ENCODE measurements at regions not wholly inside any gene's neighbourhood (a gene's known extent, or its start where the extent isn't known, plus 50 kb on each side); places are given as distances from the start of the nearest gene placed in this dataset.

GRCh38 chr2:12928197-12928774 is 211.6 kb downstream of the TRIB2 start:
- no peak for DNase-seq (ENCODE audit: low read depth in 2 of 3, low spot score in 2 of 3)

- DNase-seq (ENCODE audit: low read depth in 2 of 3, low spot score in 2 of 3) = no peak
Measured at GRCh38 chr2:12928775-12929401, 212.2 kb downstream of the TRIB2 start.

DNA sequence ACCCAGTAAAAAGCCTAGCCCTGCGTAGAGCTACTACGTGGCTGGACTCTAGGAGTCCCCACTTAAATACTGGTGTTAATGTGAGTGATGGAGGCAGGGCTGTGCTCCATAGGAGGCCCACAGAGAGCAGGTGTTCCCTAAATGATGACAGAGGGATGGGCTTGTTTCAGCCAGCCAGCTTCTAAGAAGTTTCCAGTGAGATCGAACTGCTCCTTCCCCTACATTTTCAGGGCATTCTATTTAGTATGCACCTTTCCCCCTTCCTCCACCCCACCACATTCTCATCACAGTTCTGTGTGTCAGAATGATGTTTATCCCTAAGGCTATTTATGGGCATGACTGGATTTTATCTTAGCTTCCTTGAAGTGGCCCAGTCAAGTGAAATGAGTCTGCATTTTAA is 213.0 kb downstream of the TRIB2 start:
- no peak for DNase-seq (ENCODE audit: low read depth in 2 of 3, low spot score in 2 of 3)

DNA sequence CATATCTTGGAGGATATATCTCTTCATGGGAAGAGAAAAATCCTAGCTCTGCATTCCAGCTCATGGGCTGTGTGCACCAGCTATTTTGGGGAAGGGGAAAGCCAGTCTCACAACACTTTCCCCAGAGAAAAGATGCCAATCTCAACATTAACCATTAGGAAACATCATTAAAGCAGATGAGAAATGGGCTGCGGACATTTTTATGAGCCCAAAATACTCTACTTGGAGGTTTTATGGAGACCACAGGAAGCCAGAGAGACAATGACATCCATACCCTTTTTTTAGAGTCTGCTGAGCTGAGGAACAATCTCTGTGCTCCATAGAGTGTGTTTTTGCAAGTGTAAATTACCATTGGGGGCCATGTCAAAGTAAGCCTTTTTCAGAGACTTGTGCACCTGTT is 213.7 kb downstream of the TRIB2 start:
- DNase-seq (ENCODE audit: low read depth in 2 of 3, low spot score in 2 of 3) = no peak

DNA sequence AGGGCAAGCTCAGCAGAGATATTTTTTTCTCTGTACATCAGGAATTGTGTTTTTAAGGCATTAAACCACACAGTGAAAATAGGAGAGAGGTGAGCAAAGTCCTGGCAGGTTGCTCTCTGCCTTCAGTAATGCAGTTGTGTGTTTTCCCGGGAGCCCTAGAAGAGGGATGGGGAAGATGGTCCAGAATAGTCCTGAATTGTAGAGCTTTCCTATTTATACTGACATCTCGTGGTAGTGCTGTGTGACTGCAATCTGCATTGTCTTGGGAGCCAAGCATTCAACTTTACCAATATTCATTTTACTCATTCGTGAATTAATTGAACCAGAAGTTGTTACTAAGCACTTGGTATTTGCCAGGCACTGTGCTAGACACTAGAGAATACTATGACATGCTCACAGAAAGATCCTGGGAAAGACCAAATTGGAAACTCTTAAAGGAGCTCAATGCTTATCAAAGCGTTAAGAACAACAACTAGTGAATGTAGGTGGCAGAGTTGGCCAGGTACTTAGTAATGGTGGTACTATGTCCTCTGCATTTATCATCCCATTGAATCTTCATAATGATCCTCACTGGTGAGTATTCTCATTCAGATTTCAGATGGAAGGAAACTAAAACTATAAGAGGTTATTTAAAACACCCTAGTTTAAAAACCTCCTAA is 214.6 kb downstream of the TRIB2 start:
- DNase-seq (ENCODE audit: low read depth in 2 of 3, low spot score in 2 of 3) = no peak

DNA sequence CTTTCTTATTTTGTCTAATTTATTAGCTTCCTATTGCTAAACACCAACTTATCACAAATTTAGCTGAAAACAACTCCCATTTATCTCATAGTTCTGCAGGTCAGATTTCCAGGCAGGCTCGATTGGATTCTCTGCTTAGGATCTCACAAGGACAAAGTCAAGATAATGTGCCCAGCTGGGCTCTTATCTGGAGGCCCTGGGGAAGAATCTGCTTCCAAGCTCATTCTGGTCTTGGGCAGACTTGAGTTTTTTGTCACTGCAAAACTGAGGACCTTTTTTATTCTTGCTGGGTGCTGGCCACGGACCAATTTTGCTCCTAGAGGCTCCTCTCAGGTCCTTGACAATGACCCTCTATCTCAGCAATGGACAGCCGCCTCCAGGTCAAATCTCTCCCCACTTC is 215.5 kb downstream of the TRIB2 start:
- DNase-seq (ENCODE audit: low read depth in 2 of 3, low spot score in 2 of 3) = no peak

- no peak for DNase-seq (ENCODE audit: low read depth in 2 of 3, low spot score in 2 of 3)
Measured at GRCh38 chr2:12934146-12934756, 217.5 kb downstream of the TRIB2 start.

DNA sequence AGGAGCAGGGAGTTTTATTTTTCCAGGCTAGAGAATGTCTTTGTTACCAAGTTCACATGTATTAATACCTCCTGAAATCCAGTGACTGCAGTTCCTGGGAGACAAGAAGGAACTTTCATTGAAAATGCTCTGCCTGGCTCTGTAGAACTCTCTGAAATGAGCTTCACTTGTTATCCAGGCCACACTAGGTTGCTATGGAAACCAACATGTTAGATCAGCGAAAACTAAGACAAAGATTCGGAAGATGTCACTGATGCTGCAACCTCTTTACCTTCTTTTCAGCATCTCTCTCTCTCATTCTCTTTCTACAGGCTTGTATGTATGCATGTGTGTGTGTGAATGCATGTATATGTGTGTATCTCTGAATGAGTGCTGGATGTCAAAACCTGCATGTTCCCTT is 218.5 kb downstream of the TRIB2 start:
- DNase-seq (ENCODE audit: low read depth in 2 of 3, low spot score in 2 of 3) = no peak

DNA sequence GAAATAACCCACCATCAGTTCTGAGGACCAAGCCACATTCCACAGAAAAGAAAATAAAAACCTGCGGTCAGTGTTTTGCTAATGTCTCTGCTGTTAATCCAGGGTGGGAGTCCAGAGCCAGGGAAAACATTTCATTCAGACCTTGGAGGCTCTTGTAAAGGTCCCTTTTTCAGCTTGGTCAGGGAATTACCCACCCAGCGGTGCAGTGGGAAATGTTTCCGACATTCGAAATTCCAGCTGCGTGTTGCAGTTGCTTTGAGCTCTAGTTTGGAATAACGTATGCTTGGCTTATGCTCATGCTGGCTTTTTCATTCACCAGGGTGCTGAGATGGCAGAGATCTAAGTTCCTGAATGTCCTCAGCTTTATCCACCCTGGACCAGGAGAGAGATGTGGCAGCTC is 219.1 kb downstream of the TRIB2 start:
- no peak for DNase-seq (ENCODE audit: low read depth in 2 of 3, low spot score in 2 of 3)

DNA sequence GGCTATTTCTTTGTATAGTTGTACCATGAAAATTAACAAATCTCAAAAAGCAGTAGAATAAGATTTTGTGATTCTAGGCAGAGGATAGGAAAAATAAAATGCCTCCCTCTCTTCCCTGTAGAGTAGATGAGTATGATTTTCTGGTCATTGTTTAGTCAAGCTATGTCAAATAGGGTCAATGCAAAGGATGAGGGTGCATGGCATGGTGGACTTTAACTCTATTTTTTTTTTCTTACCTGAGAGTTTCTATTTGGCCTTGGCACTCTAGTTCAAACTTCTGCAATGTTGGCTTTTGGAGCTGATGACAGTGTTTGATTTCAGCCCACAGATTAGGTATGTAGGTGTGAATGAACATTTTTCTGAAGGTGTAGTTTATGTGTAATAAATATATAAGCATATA is 224.5 kb downstream of the TRIB2 start:
- no peak for DNase-seq (ENCODE audit: low read depth in 2 of 3, low spot score in 2 of 3)

DNA sequence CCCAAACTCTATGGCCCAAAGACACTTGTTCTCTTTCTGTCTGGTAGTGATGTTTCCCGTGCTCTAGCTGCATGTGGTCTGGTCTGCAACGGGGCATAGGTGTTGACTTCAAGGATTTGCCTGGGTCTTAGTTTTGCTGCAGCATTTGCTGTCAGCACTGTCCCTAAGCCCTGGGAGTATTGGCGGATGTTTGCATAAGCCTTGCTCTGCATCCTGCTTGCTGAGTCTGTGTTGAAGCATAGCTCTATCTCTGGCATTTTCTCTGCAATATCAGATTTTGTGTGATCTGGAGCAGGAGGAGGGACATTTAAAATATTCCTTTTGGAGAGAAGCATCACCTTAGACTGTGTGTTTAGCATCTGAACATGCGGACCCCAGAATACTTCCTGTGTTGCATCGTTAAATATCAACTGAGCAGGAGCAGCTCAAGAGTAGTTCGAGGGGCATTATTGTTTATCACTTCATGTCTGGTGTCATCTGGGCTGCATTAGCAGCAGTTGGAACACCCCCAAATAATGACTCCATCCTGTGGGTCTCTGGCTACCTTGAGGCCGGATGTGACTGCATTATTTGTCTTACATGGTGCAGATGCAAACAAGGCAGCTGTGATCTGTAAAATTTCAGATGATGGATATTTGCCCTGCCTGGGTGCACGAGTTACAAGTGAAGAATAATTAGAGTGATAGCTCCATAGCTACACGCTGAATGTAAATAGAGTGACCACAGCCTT is 231.7 kb downstream of the TRIB2 start:
- DNase-seq (ENCODE audit: low read depth in 2 of 3, low spot score in 2 of 3) = no peak

DNA sequence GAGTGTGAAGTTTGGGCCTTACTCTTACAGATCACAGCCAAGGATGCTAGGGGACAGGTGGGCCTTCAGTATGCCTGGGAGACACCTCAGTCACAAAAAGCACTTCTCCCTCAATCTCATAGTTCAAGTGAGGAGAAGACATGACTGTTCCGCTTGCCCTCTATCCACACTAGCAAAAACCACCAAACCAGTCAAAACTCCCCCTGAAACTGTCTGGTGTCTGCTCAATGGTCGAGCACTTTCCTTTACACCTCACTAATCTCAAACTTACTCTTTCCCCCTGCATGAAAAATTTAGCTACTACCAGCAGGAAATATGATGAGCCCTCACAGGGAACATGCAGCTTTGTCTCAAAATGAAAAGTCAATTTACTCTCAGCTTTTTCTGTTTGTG is 232.2 kb downstream of the TRIB2 start:
- no peak for DNase-seq (ENCODE audit: low read depth in 2 of 3, low spot score in 2 of 3)

DNA sequence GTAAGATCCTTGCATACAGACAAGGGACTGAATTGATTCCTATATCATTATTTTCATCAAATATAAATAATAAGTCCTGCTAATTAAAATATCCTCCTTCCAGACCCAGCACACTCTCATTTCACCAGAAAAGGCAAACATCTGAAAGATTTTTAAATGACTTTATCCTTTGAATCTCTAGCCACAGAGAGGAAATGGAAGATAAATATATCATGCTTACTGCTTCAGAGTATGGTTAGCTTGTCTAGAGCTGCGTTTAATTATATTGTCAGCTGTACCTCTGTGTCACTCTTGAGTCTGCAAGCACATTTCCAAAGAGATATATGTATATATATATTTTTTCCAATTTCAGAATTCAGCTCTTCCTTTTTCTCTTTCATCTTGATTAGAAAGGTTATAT is 232.7 kb downstream of the TRIB2 start:
- no peak for DNase-seq (ENCODE audit: low read depth in 2 of 3, low spot score in 2 of 3)

DNA sequence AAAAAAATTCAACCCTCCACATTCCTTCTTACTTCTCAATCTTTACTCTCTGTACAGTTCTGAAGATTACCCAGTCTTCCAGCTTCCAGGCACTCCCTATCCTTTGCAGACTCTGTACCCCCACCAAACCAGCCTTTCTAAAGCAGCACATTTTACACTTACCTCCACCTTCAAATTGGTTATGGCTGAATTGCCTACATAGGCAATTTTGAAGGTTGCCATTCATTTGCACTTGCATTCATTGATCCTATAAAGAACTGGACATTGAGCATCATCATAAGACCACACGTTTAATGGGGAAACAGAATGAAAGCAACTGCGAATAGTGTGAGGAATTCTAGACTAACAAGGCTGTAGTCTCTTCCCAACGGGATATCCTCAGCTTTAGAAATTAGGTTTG is 233.4 kb downstream of the TRIB2 start:
- no peak for DNase-seq (ENCODE audit: low read depth in 2 of 3, low spot score in 2 of 3)

GRCh38 chr2:12950957-12951656 is 234.4 kb downstream of the TRIB2 start:
- DNase-seq (ENCODE audit: low read depth in 2 of 3, low spot score in 2 of 3) = no peak

- no peak for DNase-seq (ENCODE audit: low read depth in 2 of 3, low spot score in 2 of 3)
Measured at GRCh38 chr2:12951657-12951973, 234.9 kb downstream of the TRIB2 start.

- no peak for DNase-seq (ENCODE audit: low read depth in 2 of 3, low spot score in 2 of 3)
Measured at GRCh38 chr2:12953596-12953995, 236.9 kb downstream of the TRIB2 start.

DNA sequence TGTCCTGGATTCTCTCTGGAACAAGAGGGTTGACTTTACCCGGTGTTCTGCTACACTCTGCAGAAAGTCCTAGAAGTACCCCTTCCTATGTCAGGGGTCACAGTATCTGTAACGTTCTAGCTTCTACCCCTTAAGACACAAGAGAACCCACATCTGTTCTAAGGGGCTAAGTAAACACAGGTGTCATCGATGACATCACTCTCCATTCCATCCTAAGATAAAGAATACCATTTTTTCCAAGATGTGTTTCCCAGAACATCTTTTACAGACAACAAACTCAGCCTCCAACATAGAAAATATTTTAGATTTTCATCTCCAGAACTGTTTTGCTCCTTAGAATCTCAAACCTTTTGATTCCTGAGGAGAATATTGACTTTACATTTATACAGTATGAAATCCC is 239.1 kb downstream of the TRIB2 start:
- DNase-seq (ENCODE audit: low read depth in 2 of 3, low spot score in 2 of 3) = no peak

GRCh38 chr2:12957251-12957650 is 240.5 kb downstream of the TRIB2 start:
- no peak for DNase-seq (ENCODE audit: low read depth in 2 of 3, low spot score in 2 of 3)

DNA sequence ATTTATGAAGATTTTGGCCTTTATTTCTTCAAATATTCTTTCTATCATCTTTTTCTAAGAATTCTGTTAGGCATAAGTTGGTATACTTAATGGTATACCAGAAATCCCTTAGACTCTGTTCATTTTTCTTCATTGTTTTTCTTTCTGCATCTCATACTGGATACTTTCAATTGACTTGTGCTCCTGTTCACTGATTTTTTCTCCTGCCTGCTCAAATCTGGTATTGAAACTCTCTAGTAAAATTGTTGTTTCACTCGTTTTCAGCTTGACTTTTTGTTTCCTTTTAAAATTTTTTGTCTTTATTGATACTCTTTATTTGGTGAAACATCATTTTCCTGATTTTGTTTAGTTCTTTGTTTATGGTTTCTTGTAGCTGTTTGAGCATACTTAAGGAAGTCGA is 243.2 kb downstream of the TRIB2 start:
- DNase-seq (ENCODE audit: low read depth in 2 of 3, low spot score in 2 of 3) = no peak

GRCh38 chr2:12960671-12961070 is 243.9 kb downstream of the TRIB2 start:
- no peak for DNase-seq (ENCODE audit: low read depth in 2 of 3, low spot score in 2 of 3)
